Fibroblast of gingiva (primary cell): ENCODE measurements at regions not wholly inside any gene's neighbourhood (a gene's known extent, or its start where the extent isn't known, plus 50 kb on each side); places are given as distances from the start of the nearest gene placed in this dataset.
"Not testable (repeated sequence)": the region's sequence is repeated elsewhere in the genome, so short reads cannot be mapped to it uniquely, and the experiment has no call there.

ENCODE experiments used
- DNase-seq: peaks from one replicate; pipeline ENCODE4 v3.0.0-alpha.2; 2011; ENCODE audit warnings: low read depth

- DNase-seq, result no peak
Observed at GRCh38 chr1:230556453-230556852, 85.8 kb upstream of the COG2 start.

- DNase-seq, result no peak
Observed at GRCh38 chr1:230555814-230556213, 86.5 kb upstream of the COG2 start.

DNA sequence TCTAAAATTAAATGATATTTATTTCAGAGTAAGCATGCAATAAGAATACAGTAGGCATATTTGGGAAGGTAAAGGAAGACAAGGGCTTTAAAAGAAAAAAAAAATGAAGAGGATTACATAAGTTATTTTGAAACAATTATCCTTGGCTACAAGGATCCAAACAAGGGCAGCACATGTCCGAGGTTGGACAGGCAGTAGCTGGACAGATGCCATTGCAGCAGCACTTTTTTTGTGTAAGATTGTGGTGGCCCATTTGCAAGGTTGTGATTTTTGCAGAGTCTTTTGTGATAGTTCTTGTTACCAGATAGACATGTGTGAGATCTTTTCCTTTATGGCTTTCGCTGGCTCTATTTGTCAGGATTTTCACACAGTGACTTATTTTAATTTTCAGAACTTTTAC, 89.4 kb upstream of the COG2 start:
- DNase-seq, result no peak

GRCh38 chr1:230550945-230551344, 91.3 kb upstream of the COG2 start:
- not testable (repeated sequence) for DNase-seq

- no peak for DNase-seq
Observed at GRCh38 chr1:230550428-230550827, 91.9 kb upstream of the COG2 start.

DNA sequence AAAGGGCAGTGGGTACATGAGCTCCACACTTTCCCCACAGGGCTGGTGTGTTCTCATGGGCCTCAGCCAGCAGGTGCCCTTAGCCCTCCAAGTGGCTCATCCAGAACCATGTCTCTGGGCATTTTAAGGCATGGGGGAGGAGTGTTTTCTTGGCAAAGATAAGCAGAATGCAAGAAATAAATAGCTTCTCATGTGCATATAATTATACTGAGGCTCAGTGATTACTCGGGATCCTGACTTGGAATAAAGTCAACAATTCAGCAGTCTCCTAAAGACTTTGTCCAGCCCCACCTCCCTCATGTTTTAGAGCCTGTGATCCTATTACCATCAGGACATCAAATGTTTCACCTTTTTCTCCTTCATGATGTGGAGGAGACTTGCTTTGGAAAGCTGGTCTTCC, 92.7 kb upstream of the COG2 start:
- no peak for DNase-seq

- DNase-seq, result no peak
Observed at GRCh38 chr1:230548997-230549396, 93.3 kb upstream of the COG2 start.

DNA sequence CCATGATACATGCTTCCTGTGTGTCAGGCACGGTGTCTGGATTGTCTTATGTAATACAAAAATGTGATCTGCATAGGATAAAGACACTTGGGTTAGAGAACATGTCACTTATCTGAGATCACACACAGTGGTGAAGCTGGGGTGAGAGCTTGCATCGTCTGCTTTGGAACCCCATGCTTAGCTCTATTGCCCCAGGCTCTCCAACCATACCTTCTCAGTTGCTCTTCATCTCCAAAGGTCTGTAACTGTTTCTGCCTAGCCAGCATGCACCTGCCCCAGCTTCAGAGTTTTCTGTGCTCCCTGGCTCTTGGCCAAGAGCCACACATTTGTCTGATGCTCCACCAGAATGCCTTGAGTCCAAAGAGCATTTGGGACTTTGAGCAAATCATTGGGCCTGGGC, 93.9 kb upstream of the COG2 start:
- no peak for DNase-seq

- DNase-seq, result no peak
Observed at GRCh38 chr1:230545181-230545580, 97.1 kb upstream of the COG2 start.

GRCh38 chr1:230544758-230545157, 97.5 kb upstream of the COG2 start:
- no peak for DNase-seq

- no peak for DNase-seq
Observed at GRCh38 chr1:230543085-230543484, 99.2 kb upstream of the COG2 start.

DNA sequence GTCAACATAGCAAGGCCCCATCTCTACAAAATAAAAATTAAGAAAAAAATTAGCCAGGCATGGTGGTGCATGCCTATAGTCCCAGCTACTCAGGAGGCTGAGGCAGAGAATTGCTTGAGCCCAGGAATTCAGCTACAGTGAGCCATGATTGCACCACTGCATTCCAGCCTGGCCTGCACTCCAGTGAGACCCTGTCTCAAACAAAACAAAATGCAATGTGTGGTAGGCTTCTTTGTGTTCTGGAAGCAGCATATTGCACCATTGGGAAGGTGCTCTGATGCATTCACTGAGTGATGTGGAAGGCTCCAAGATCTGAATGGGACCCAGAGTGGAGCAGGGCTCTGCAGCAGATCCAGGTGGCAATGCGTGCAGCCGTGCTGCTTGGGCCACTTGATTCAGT, 99.6 kb upstream of the COG2 start:
- no peak for DNase-seq

- DNase-seq, result no peak
Observed at GRCh38 chr1:230542054-230542453, 100.2 kb upstream of the COG2 start.

DNA sequence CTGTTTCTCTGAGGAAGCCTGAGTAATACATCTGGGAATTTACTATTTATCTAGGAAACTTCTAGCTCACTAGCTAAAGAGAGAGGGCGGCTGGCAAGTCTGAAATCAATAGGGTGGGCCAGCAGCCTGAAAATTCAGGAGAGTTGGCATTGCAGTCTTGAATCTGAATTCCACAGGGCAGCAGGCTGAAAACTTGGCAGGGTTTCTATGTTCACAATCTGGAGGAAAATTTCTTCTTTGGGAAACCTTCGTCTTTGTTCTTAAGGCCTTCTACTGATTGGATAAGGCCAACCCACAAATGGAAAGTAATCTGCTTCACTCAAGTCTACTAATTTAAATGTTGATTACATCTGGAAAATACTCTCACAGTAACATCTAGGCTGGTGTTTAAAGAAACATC, 101.0 kb upstream of the COG2 start:
- no peak for DNase-seq

- DNase-seq, result no peak
Observed at GRCh38 chr1:230540421-230541155, 101.7 kb upstream of the COG2 start.

DNA sequence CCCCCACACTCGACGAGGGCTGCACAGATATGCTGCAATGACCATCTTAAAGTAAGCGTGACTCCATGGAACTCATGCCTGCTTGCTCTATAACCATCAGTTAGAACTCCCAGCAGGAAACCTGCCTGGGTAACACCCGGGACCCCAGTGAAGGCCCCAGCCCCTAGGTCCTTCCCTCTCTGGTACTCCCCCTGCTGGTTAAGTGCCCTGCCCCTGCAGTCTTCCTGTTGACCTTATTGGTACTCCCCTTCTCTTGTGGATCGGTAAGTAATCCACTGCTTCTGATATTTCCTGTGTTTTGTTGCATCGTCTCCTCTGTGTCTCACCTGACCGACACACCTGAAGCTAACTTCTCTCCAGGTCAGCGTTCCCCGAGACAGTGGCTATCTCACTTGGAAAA, 104.8 kb upstream of the COG2 start:
- DNase-seq, result no peak

GRCh38 chr1:230536641-230537155, 105.6 kb upstream of the COG2 start:
- DNase-seq, result no peak

- no peak for DNase-seq
Observed at GRCh38 chr1:230534224-230534623, 108.1 kb upstream of the COG2 start.

GRCh38 chr1:230531103-230531502, 105.0 kb upstream of the PGBD5 start:
- DNase-seq, result no peak

DNA sequence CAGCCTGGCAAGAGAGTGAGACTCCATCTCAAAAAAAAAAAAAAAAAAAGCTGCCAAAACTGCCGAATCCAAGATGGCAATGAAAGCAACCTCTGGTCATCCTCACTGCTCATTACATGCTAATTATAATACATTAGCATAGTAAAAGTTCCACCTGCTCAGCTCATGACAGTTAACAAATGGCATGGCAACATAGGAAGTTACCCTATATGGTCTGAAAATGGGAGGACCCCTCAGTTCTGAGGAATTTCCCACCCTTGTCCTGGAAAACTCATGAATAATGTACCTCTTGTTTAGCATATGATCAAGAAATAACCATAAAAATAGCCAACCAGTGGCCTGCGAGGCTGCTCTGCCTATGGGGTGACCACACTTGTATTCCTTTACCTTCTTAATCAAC, 93.1 kb upstream of the PGBD5 start:
- no peak for DNase-seq

DNA sequence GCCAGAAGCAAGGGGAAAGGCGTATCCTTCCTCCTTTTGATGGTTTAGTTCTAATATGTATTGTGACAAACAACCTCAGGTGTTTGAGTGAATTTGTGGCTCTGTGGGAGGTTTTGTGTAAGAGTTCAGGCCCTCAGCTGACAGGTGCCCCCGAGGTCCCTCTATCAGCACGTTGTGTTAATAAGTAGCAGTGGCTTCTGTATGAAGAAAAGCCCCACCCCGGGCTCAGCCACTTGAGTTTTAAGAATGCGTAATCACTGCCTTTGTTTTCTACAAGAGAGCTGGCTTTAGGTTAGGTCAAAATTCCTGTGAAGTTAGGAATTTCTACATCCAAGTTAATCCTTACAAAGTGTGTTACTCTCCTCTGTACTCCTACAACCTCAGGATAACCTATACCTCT, 92.4 kb upstream of the PGBD5 start:
- DNase-seq, result no peak

GRCh38 chr1:230517786-230518185, 91.7 kb upstream of the PGBD5 start:
- no peak for DNase-seq

- DNase-seq, result no peak
Observed at GRCh38 chr1:230517326-230517725, 91.2 kb upstream of the PGBD5 start.

DNA sequence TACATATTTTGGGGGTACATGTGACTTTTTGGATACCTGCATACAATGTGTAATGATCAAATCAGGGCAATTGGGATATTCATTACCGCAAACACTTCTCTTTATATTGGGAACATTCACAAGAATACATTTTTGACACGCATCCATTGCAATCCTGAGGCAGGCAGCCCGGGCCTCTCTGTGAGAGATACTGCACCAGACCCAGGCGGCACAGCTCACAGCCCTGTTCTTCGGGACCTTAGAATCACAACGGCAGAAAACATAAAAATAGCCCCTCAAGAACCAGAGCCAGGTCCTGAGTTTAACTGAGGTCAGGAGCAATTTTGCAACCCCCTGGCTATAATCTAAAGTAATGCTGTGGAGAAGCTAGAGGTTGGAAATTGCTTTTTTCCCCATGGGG, 90.8 kb upstream of the PGBD5 start:
- no peak for DNase-seq
